CD14-positive monocyte (primary cell): ENCODE measurements at regions not wholly inside any gene's neighbourhood (a gene's known extent, or its start where the extent isn't known, plus 50 kb on each side); places are given as distances from the start of the nearest gene placed in this dataset.

Experiments used
- DNase-seq, 3 donors: peaks; one replicate each; pipeline ENCODE4 v3.0.0-alpha.2; 2011 to 2022
- H2AFZ ChIP-seq: 2 replicates; pipeline ENCODE4 v1.6.0; 2012; ENCODE audit warnings: mild to moderate bottlenecking, low read depth, low read length, inconsistent platforms; ENCODE audit not compliant: insufficient read depth, poor library complexity, severe bottlenecking
- H3K27ac ChIP-seq, 2 donors: 1 replicate in 1 of 2; 2 replicates in 1 of 2; pipeline ENCODE4 v1.5.1; 2012 to 2013; ENCODE audit warnings: low read length in 2 of 2, control low read depth in 1 of 2, inconsistent platforms in 1 of 2, low read depth in 1 of 2, mild to moderate bottlenecking in 1 of 2
- H3K27me3 ChIP-seq, 2 donors: one replicate each; pipeline versions ENCODE4 v1.6.0 to v1.6.1; 2011 to 2013; ENCODE audit warnings: low read length in 2 of 2; ENCODE audit not compliant: control insufficient read depth in 2 of 2, insufficient read depth in 2 of 2
- H3K36me3 ChIP-seq, 2 donors: replicated peaks in 1 of 2; 1 replicate in 1 of 2; 2 replicates in 1 of 2; pipeline versions ENCODE4 v1.5.1 to v1.6.1; 2012 to 2013; ENCODE audit warnings: low read length in 2 of 2, control low read depth in 1 of 2, inconsistent platforms in 1 of 2, mild to moderate bottlenecking in 1 of 2; ENCODE audit not compliant: insufficient read depth in 2 of 2, control insufficient read depth in 1 of 2
- H3K4me1 ChIP-seq, 2 donors: 1 replicate in 1 of 2; 2 replicates in 1 of 2; pipeline versions ENCODE4 v1.5.1 to v1.6.1; 2012 to 2013; ENCODE audit warnings: low read length in 2 of 2, control low read depth in 1 of 2, inconsistent platforms in 1 of 2, mild to moderate bottlenecking in 1 of 2, moderate library complexity in 1 of 2; ENCODE audit not compliant: insufficient read depth in 2 of 2, control insufficient read depth in 1 of 2
- H3K4me2 ChIP-seq: replicated peaks from 2 replicates; pipeline ENCODE3; 2012; ENCODE audit warnings: low read length, moderate library complexity, mild to moderate bottlenecking; ENCODE audit not compliant: poor library complexity, severe bottlenecking; ENCODE audit errors: extremely low read depth
- H3K4me3 ChIP-seq, 3 experiments: fragments of 200-600 bp in 1 of 3; sonication (generic) in 1 of 3; replicated peaks in 1 of 3; 1 replicate in 2 of 3; 2 replicates in 1 of 3; pipeline ENCODE4 v1.5.1; 2011 to 2013; ENCODE audit warnings: low read length in 3 of 3, mild to moderate bottlenecking in 3 of 3, control low read depth in 2 of 3, low read depth in 2 of 3, inconsistent platforms in 1 of 3, moderate library complexity in 1 of 3
- H3K79me2 ChIP-seq: 2 replicates; pipeline ENCODE4 v1.6.0; 2012; ENCODE audit warnings: mild to moderate bottlenecking, control low read depth, inconsistent platforms, low read length, moderate library complexity; ENCODE audit not compliant: insufficient read depth
- H3K9ac ChIP-seq: 2 replicates; pipeline ENCODE4 v1.6.0; 2017; ENCODE audit warnings: low read length, mild to moderate bottlenecking; ENCODE audit not compliant: insufficient read depth, poor library complexity, severe bottlenecking
- H3K9me3 ChIP-seq, 2 donors: replicated peaks in 1 of 2; 1 replicate in 1 of 2; 2 replicates in 1 of 2; pipeline versions ENCODE4 v1.5.1 to v1.6.1; 2012 to 2013; ENCODE audit warnings: low read length in 2 of 2, control low read depth in 1 of 2; ENCODE audit not compliant: control insufficient read depth in 1 of 2, insufficient read depth in 1 of 2
- H4K20me1 ChIP-seq: 2 replicates; pipeline ENCODE4 v1.6.0; 2012; ENCODE audit warnings: mild to moderate bottlenecking, low read length, control low read depth, moderate library complexity; ENCODE audit not compliant: insufficient read depth
- H3K27ac Mint-ChIP-seq, 7 donors: one replicate each; pipeline ENCODE4 v1.8.0; 2020; ENCODE audit warnings: mild to moderate bottlenecking in 7 of 7, mixed read lengths in 7 of 7, moderate library complexity in 6 of 7, inconsistent platforms in 2 of 7
- H3K27me3 Mint-ChIP-seq, 3 donors: one replicate each; pipeline ENCODE4 v1.8.0; 2021 to 2022; ENCODE audit warnings: low read depth in 3 of 3, mild to moderate bottlenecking in 3 of 3, mixed read lengths in 3 of 3, moderate library complexity in 3 of 3, inconsistent platforms in 1 of 3
- H3K36me3 Mint-ChIP-seq, 2 donors: one replicate each; pipeline ENCODE4 v1.8.0; 2020; ENCODE audit warnings: mixed read lengths in 2 of 2, inconsistent platforms in 1 of 2, mild to moderate bottlenecking in 1 of 2
- H3K4me1 Mint-ChIP-seq: one replicate; pipeline ENCODE4 v1.8.0; 2020; ENCODE audit warnings: mild to moderate bottlenecking, mixed read lengths
- H3K4me3 Mint-ChIP-seq, 2 donors: one replicate each; pipeline ENCODE4 v1.8.0; 2020; ENCODE audit warnings: mild to moderate bottlenecking in 2 of 2, mixed read lengths in 2 of 2, moderate library complexity in 1 of 2
- H3K9me3 Mint-ChIP-seq, 7 donors: one replicate each; pipeline ENCODE4 v1.8.0; 2020 to 2022; ENCODE audit warnings: mixed read lengths in 7 of 7, mild to moderate bottlenecking in 6 of 7, moderate library complexity in 6 of 7, inconsistent platforms in 2 of 7
- WGBS: methylation state at CpG from one replicate; pipeline ENCODE4 v1.1.5; 2013; ENCODE audit warnings: missing lambda C conversion rate; ENCODE audit not compliant: insufficient coverage; 5-methylcytosine and 5-hydroxymethylcytosine counted together
- intact Hi-C, 2 donors: fragments of 100-400 bp; cut with micrococcal nuclease; formaldehyde crosslinking; loops; one replicate each; pipeline versions ENCODE4 v1.15.0 to v1.15.1; 2023
- TF ChIP-seq, protein P1 (sequence below): fragments of 200-600 bp; IDR thresholded peaks from one replicate; pipeline ENCODE4 v1.8.0; 2022; ENCODE audit warnings: antibody characterized with exemption, mild to moderate bottlenecking

DNA sequence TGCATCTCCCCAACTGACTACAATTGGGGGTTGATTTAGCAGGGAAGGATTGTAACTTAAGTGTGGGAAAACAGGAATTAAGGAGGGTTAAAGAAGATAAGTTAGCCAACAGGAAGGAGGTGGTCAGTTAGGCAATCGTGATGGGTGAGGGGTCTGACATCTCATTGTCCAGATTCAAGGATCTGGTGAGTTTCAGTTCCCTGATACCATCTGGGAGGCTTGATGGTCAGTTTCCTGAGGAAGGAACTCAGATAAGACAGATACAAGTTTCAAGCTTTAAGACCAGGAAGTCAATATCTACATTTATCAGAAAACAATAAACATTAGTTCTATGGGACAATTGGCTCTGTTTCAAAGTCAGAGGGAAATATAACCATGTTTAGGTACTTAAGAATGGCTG, 601.8 kb downstream of the SLITRK6 start:
- 0% methylated on average over 1 of the region's 1 CpG for WGBS
- no peaks in the 10 kb centered on the region for H3K36me3 Mint-ChIP-seq
- TF ChIP-seq, protein P1, sequence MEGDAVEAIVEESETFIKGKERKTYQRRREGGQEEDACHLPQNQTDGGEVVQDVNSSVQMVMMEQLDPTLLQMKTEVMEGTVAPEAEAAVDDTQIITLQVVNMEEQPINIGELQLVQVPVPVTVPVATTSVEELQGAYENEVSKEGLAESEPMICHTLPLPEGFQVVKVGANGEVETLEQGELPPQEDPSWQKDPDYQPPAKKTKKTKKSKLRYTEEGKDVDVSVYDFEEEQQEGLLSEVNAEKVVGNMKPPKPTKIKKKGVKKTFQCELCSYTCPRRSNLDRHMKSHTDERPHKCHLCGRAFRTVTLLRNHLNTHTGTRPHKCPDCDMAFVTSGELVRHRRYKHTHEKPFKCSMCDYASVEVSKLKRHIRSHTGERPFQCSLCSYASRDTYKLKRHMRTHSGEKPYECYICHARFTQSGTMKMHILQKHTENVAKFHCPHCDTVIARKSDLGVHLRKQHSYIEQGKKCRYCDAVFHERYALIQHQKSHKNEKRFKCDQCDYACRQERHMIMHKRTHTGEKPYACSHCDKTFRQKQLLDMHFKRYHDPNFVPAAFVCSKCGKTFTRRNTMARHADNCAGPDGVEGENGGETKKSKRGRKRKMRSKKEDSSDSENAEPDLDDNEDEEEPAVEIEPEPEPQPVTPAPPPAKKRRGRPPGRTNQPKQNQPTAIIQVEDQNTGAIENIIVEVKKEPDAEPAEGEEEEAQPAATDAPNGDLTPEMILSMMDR = no peak
- no peak overlapping the region for H3K4me2 ChIP-seq
- no peak overlapping the region for H3K27ac ChIP-seq
- H3K9ac ChIP-seq = no peak overlapping the region
- H3K79me2 ChIP-seq = no peaks in the 10 kb centered on the region
- no peaks in the 10 kb centered on the region for H3K27me3 Mint-ChIP-seq
- no peaks in the 10 kb centered on the region for H4K20me1 ChIP-seq
- no peaks in the 10 kb centered on the region for H3K27me3 ChIP-seq
- peaks cover 6 to 21% (median 11%) of the 10 kb centered on the region in 7 donors for H3K9me3 Mint-ChIP-seq
- DNase-seq = no peak
- H3K4me3 ChIP-seq = no peak overlapping the region
- peaks cover 3% of the 10 kb centered on the region for H3K4me1 Mint-ChIP-seq
- intact Hi-C loops = no loop called here
- H3K27ac Mint-ChIP-seq = no peak overlapping the region
- peaks cover 6 to 24% of the 10 kb centered on the region in 2 donors for H3K9me3 ChIP-seq
- H2AFZ ChIP-seq = no peak overlapping the region
- H3K4me3 Mint-ChIP-seq = no peak overlapping the region
- no peaks in the 10 kb centered on the region for H3K4me1 ChIP-seq
- no peaks in the 10 kb centered on the region for H3K36me3 ChIP-seq

- H3K9me3 Mint-ChIP-seq = peaks cover 6 to 24% (median 15%) of the 10 kb centered on the region in 7 donors
- intact Hi-C loops = no loop called here
- peaks cover 6 to 24% of the 10 kb centered on the region in 2 donors for H3K9me3 ChIP-seq
- H3K36me3 Mint-ChIP-seq = no peaks in the 10 kb centered on the region
- TF ChIP-seq, protein P1 = no peak
- no peaks in the 10 kb centered on the region for H3K79me2 ChIP-seq
- H2AFZ ChIP-seq = no peak overlapping the region
- H3K27me3 ChIP-seq = no peaks in the 10 kb centered on the region
- no peak overlapping the region for H3K4me3 ChIP-seq
- no peaks in the 10 kb centered on the region for H3K27me3 Mint-ChIP-seq
- H3K4me1 ChIP-seq = no peaks in the 10 kb centered on the region
- no peak overlapping the region for H3K9ac ChIP-seq
- no peak for DNase-seq
- peaks cover 3% of the 10 kb centered on the region for H3K4me1 Mint-ChIP-seq
- H3K27ac ChIP-seq = no peak overlapping the region
- H3K36me3 ChIP-seq = no peaks in the 10 kb centered on the region
- no peak overlapping the region for H3K4me3 Mint-ChIP-seq
- no peak overlapping the region for H3K4me2 ChIP-seq
- no peak overlapping the region for H3K27ac Mint-ChIP-seq
- H4K20me1 ChIP-seq = no peaks in the 10 kb centered on the region
Observed at GRCh38 chr13:85194482-85194881, 604.7 kb downstream of the SLITRK6 start.
